Hepatic stellate cell (primary cell): ENCODE measurements at regions not wholly inside any gene's neighbourhood (a gene's known extent, or its start where the extent isn't known, plus 50 kb on each side); places are given as distances from the start of the nearest gene placed in this dataset.

Experiments used
- DNase-seq: peaks from one replicate; pipeline ENCODE4 v3.0.0; 2011; ENCODE audit warnings: low spot score

DNA sequence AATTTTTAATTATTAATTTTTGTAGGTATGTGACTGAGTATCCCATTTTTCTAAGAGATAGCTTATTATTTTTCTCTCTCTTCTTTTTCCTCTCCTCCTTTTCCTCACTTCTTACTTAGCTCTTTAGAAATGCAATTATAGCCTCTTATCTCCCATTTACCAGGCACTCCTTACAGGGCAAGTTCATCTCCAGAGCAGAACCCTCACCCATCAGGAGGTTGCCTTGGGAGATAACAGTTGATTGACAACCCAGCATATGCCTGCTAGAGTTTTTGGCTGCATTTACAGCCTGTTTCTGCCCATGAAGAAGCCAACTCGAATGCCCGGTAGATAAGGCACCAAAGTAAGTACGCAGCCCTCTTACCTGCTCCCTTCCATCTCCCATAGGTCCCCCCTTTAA, 572.9 kb upstream of the ZFP42 start:
- no peak for DNase-seq

DNA sequence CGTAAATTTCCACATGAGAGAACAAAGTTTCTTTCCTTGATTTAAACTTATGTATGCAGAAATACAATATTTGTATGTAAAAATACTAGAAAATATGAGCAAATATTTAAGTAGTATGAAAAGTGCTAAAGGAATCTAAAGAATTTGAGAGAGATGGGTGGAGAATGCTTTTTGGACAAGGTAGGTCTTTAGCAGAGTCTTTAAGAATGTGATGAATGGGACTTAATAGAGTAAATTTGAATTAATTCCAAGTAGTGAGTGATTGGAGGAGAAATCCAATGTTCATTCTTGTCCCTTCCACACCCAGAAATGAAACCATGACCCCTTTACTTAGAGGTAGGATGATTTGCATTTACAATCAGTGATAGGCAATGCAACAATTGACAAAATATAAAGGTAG, 570.9 kb upstream of the ZFP42 start:
- DNase-seq: peak; percentile 9

DNA sequence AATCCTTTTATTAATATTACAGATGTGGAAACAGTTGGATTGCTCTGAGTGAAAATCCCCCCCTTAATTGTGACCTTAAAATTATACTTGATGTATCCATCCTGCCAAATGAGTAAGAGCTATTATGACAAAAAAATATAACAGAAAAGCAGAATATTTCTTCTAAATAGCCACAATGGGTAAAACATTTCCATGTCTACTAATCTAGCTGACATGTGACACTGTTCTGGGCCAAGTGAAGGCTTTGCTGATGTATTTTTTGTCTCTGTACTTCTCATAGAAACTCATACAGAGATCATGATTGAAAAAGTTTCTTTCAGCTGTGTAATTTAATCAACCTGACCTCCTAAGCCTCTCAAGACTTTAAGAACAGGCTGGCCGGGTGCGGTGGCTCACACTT, 569.1 kb upstream of the ZFP42 start:
- no peak for DNase-seq

DNA sequence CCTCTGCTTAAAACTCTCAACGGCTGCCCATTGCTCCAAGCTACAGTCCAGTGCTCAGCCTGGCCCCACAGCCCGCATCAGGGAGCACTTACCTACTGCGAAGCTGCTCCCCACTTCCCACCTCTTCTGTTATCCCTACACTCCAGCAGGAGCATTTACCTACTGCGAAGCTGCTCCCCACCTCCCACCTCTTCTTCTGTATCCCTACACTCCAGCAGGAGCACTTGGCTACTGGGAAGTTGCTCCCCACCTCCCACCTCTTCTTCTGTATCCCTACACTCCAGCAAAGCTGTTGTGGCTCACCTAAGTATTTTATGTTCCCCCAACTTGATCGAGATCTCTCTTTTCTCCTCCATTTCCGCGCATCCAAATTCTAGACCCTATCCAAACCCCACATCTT, 563.3 kb upstream of the ZFP42 start:
- DNase-seq: no peak

DNA sequence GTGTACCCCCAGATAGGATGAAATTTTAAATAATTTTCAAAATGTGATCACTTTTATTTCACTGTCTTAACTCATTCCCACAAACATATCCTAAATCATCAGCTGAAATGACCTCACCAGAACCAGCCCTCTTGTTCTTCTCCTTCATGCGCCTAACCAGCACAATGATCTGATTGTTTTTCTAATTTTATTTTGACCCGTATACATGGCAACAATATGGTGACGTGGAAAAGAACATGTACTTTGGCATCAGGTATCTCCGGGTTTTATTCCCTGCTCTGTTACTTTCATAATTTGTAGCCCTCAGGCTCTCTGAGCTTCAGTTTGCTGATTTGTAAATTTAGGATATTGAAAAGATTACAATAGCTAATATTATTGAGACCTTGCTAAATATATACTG, 562.4 kb upstream of the ZFP42 start:
- no peak for DNase-seq

DNA sequence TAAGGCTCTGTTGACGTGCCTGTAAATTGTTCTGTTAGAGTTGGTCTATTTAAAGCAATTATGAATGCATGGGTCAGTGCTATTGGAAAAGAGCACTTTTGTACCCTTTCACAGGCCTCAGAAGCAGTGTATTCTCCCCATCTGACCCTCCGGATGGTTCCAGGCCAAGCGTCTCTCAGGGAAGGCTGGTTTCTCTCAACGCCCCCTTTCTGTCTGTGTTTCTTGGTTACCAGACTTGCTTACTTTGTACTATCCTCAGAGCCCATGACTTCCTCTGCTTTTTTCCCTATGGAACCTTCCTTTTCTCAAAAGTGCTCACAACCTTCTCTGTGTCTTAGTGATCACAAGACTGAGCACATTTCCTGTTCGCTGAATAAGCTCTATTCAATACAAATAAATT, 559.3 kb upstream of the ZFP42 start:
- DNase-seq: no peak

DNA sequence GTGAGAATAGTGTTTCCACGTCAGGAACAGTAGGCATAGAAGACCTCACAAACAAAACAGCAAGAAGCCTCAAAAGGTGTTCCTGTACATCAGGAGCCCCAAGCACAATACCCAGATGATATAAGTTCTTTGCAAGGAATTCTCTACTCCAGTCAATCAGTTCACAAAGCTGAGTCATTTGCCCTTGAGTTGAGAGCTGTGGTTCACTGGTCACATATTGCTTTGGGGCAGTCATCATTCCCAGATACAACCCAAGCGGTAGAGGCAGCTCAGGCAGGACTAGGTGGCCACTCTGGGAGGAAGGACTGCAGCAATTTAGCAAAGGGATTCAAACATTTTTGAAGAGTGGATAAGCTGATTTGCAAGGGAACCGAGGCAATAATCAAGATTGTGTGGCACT, 551.5 kb upstream of the ZFP42 start:
- peak; percentile 4 for DNase-seq

DNA sequence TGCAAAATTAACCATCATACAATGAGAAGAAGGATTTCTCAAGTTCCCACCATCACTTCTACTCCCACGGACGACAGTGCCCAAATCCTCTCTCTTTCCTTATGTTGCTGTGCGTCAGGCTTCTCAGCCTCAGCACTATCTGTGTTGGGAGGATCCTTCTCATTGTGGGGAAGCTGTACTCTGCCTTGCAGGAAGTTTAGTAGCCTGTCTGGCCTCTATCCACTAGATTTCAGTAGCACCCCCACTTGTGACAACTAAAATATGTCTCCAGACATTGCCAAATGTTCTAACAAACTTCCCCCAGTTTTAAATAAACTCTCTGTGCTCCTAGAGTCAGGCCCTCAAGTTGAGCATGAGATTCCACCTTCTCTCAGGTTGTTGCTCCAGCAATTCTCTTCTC, 545.9 kb upstream of the ZFP42 start:
- no peak for DNase-seq

DNA sequence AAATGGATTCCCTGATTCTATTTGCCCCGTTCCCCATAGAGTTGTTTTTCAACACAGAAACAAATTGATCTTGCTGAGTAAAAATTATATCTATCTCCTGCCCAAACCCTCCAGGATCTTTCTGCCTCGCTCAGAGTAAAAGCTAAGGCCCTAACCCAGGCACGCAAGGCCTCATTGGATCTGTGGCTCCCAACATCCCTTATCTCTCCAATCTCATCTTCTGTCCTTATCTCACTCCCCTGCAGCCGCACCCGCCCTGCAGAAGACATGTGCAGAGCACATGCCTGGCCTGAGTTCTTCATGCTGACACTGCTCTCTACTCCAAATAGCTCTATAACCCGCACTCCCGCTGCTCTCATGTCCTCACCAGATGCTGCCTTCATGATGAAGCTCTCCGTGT, 543.8 kb upstream of the ZFP42 start:
- DNase-seq: no peak

DNA sequence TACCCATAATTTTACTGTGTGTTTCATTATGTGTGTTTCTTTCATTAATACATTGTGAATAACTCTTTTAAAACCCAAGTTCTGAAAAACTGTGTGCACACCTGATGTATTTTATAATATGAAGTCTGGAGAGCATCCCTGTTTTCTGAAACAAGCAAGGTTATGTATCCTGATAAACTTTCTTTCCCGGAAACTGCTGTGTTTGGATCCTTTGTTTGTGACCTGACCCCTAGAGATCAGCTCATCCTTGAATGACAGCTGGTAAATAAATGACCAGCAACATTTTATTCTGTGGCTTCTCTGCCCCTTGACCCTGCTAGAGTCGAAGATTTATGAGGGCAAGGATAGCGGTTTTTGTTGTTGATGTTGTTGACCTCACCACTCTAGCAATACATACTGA, 535.6 kb upstream of the ZFP42 start:
- no peak for DNase-seq

DNA sequence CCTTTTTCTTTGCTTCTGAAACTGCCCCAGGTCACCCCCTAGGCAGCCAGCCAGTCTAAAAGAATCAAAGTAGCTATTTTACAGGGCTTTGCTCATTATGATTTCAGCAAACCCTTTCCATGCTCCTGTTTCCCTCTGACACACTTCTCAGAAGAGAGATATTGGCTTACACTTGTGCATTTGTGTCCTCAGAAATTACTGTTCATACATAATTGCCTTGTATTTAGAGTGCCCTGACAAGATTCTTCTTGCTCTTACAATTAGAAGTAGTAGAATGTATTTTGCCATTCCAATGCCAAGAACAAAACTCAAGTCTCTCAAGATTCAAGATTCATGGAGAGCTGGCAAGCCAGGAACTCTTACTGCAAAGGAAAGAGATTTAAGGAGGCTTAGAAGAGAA, 531.0 kb upstream of the ZFP42 start:
- no peak for DNase-seq

DNA sequence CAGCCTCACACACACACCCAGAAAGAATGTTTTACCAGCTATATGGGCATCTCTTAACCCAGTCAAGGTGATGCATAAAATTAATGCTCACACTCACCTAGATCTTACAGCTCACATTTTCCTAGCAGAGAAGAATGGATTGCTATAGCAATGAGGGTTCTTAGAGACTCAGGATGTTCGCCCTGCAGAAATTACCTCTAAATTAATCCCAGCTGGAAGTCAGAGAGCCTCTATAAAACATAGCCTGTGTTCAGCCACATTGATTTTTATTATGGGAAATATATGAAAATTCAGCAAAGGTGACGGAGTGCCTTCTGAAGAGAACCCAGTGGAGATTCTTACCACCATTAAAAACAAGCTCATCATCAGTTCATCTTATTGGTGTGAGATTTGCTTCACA, 528.3 kb upstream of the ZFP42 start:
- DNase-seq: no peak

DNA sequence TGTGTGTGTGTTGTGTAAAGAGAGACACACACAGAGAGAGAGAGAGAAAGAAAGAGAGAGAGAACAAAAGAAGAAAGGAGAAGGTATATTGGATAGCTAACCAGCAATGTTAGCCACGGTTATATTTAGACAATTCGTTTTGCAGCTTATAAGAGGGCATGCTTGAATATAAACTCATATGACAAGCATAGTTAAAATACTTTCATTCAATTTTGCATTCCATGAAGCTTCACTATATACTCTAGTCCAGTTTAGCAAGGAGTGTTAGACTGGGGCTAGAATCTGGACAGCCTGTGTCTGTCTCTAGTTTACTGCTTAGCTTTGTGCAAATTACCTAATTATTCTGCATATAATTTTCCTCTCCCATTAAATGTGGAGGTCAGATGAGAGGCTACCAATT, 525.9 kb upstream of the ZFP42 start:
- peak; percentile 50 for DNase-seq

DNA sequence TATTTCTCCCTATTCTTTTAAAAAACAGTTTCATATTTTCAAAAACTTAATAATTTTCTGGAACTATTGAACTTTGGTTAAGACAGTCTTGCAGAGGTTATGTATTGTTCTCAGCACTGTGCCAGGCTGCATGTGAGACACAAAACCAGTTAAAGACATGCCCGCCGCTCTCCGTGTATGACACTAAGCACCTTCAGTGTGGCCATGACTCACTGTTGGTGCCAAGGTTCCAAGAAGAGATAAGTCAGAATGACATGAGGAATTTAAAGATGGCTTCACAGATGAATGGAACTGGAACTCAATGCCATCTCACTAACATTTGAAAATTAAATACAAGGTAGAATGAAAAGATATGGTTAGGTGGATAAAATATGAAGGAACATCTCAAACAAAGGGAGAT, 525.5 kb upstream of the ZFP42 start:
- DNase-seq: no peak

DNA sequence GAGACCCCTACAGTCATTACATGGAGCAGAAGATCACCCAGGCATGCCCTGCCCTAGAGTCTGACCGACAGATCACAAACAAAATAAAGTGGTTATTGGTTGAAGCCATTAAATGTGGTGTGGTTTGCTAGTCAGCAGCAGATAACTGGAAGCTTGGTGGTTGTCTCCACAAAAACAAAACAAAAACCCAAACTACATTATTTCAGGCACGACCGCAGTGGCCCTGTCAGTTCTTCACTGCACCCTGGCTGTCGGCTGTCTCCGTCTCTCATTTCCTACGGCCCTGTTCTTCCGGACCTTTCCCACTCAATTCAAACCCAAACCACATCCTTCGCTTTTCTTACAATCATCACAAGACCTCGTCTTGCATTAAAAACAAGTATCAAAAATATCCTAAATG, 521.3 kb upstream of the ZFP42 start:
- no peak for DNase-seq

DNA sequence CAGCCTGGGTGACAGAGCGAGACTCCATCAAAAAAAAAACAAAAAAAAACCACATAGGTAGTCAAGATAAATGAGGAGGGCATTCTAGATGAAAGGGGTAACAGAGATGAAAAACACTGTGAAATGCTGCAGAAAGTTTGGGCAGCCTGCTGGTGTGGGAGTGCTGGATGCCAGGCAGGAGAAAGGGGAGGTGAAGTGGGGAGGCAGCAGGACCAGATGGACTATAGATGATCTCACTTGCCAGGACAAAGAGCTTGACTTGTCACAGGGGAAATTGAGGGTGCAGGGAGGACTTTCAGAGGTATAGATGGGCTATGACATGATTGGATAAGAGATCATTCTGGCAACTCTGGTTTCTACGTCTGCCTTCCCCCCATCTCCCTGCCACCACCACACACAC, 519.7 kb upstream of the ZFP42 start:
- DNase-seq: no peak

DNA sequence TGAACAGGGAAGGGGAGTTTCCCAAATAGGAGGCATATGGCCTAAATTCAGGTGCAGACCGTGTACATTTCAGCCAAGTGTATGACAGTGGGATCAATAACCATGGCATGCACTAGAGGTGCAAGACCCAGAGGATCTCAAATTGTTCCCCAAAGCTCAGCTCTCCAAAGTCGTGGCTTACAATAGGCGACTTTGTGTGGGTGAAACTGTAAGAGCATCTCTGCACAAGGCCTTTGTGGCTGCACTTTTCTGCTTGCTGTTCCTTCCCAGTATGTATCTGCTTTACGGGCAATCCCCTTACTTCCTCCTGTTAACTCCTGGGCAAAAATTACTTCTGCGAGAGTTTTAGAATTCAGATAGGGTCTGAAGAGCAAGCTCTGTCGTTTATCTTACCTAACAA, 518.3 kb upstream of the ZFP42 start:
- no peak for DNase-seq

DNA sequence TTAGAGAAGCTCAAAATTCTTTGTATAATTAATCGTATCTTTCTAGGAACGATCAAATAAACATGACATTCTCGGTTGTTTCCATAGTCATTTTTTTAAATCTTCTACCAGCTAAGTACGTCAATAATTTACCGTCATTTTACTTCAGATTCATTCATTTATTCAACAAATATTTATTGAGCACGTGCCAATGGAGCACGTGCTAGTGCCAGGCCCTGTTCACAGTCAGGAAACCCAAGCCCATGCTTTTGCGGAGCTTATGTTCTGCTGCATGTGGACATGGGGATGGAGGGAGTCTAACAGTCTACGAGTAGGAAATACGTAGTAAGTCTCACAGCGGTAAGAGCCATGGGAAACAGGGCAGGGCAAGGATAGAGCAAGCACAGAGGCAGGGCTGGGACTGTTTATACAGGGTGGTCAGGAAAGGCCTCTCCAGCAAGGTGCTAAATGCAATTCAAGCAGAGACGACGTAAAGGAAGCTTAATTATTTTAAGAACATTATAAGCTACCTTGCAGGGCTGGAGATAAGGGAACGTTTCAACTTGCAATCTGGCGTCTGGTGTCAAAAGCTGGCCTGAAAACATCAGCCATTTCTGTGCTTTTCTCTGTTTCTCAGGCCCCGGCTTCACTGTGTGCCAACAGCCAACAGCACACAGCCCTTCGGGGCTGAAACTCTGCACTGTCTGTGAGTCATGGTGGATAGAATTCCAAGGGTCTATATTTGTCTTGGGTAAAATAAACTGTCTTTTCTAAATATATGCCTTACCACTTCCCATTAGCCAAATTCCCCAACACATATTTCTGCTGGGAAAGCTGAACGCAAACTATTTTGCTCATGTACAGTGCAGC, 517.1 kb upstream of the ZFP42 start:
- DNase-seq: peak; percentile 73

DNA sequence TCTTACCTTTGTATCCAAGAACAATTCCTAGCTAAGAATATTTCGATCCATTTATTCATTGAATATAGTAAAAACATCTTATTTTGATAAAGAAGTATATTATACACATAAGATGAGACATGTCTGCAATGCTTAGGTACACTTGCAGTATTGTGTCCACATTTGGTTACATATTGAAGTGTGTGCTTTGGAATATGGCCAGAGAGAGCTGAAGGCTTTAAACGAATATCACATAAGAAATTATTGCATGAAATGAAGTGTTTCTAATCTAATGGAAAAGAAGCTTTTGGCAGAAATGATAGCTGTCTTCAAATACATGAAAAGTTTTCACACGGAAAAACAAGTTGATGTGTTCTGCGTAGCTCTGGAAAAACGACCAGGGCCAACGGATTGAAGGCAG, 516.1 kb upstream of the ZFP42 start:
- DNase-seq: no peak

DNA sequence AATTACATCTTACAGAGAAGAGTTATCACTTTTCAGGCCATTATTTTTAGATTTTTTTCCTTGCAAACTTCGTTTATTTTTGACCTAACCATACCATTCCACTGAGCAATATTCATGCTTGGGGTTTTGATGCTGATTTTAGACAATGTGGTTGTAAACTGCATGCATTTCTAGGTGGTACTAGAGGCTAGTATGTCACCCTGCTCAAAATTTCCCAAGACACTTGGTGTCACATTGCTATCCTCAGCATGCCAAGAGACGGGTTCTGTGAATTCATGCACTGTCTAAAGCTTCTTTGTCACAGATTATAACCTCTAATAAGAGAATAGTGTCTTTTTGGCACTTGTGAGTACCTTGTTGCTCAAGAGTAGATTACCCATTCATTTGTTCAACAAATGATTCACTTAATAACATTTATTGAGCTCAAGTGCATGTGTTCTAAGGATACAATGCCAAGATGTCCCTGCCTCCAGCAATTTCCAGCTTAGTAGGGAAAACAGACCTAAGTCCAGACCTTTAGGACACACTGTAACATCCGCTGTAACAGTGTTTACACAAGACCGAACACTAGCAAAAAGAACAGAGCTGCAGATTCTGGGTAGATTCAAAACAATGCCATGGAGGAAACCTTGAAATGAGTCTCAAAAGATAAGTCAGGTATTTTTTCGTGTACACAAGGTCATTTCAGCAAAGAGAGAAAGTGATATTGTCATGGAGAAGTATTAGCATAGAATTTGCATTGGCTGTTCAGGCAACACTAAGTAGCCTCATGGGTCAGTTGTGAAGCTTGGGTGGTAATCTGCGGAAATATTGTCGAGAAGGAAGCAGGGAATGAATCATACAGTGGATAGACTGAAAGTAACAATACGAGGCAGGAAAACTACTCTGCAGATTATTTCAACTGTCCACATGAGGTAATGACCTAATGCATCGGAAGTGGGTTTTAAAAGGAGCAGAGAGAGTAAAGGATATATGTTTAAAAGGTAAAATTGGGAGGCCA, 515.1 kb upstream of the ZFP42 start:
- peak; percentile 34 for DNase-seq

DNA sequence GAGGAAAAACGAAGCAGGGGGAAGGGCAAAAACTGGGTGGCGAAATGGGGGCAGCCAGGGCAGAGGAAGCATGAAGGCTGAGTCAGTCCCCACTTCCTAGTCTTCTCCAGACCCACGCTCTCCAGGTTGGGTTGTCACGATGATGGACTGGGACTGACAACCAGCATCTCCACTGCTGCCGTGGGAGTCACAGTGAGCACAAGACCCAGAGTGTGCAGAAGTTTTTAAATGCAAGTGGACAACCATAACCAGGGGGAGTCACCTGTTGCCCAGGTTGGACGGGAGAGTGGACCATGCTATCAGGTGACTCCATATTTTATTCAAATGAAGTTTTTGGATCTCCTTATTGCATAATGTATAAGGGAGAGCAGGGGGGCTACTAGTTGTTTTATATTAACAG, 511.4 kb upstream of the ZFP42 start:
- no peak for DNase-seq

DNA sequence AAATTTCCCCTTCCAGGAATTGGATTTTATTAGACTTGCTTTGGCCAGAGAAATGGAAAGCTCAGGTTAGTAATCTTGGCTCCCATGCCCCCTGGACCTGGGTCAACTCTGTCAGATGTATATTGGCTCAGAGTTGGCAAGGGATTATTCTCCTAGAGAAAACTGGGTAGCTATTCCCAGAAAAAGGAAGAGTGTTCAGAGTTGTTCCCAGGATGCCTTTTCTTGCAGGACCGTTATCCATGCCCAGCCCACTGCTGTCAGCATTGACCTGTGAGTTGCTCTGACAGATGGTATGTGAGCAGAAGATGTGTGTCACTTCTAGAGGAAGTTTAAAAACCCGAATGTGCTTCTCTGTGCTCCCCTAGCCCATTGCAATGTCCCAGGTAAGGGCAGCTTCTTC, 509.9 kb upstream of the ZFP42 start:
- no peak for DNase-seq

DNA sequence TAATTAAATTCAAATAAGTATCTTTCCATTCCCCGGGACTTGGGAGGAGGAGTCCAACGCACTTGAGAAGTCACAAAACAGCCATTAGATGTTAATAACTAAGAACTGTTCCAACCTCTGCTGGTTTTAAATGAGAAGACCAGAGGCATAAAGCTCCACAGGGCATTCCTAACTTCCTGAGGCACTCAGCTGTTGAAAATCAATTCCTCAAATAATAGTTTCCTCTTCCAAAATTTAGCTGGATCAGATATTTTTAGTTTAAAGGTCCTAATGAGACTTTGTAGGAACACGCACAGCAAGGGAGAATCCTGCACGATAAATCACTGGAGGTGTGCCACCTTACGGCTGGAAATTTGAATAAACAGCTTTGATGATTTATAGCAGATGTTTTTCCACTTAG, 504.3 kb upstream of the ZFP42 start:
- no peak for DNase-seq
